Choroid plexus epithelial cell (primary cell): ENCODE measurements at regions not wholly inside any gene's neighbourhood (a gene's known extent, or its start where the extent isn't known, plus 50 kb on each side); places are given as distances from the start of the nearest gene placed in this dataset.
"Not testable (repeated sequence)": the region's sequence is repeated elsewhere in the genome, so short reads cannot be mapped to it uniquely, and the experiment has no call there.

Experiments
- DNase-seq: peaks from one replicate; pipeline ENCODE4 v3.0.0-alpha.2; 2010; ENCODE audit warnings: low read depth
- H3K4me3 ChIP-seq: 2 replicates; pipeline ENCODE4 v1.5.1; 2011; ENCODE audit warnings: low read depth, mild to moderate bottlenecking, control low read depth, low read length, moderate library complexity
- CTCF ChIP-seq: conservative IDR thresholded peaks from 2 replicates; pipeline ENCODE4 v1.5.1; 2011; ENCODE audit warnings: low read depth, mild to moderate bottlenecking, control low read depth, inconsistent platforms, low read length, moderate library complexity

GRCh38 chrX:133483771-133484170, 68.5 kb upstream of the GPC4 start:
- H3K4me3 ChIP-seq, DNase-seq: not testable (repeated sequence)

GRCh38 chrX:133482056-133482952, 67.0 kb upstream of the GPC4 start:
- no peak overlapping the region for H3K4me3 ChIP-seq
- no peak for TF ChIP-seq CTCF
- peak; percentile 31 for DNase-seq

- no peak for DNase-seq
- H3K4me3 ChIP-seq, result no peak overlapping the region
- no peak for TF ChIP-seq CTCF
These were observed 62.7 kb upstream of the GPC4 start for GRCh38 chrX:133477986-133478385.

GRCh38 chrX:133475953-133476352, 60.7 kb upstream of the GPC4 start:
- H3K4me3 ChIP-seq, result no peak overlapping the region
- no peak for DNase-seq
- no peak for TF ChIP-seq CTCF

- H3K4me3 ChIP-seq, result no peak overlapping the region
- DNase-seq, result no peak
- no peak for TF ChIP-seq CTCF
These were observed 60.2 kb upstream of the GPC4 start for GRCh38 chrX:133475521-133475920.

GRCh38 chrX:133474574-133474973, 59.3 kb upstream of the GPC4 start:
- no peak for DNase-seq
- H3K4me3 ChIP-seq, result no peak overlapping the region
- TF ChIP-seq CTCF, result no peak

- no peak overlapping the region for H3K4me3 ChIP-seq
- no peak for TF ChIP-seq CTCF
- DNase-seq, result no peak
These were observed 58.2 kb upstream of the GPC4 start for GRCh38 chrX:133473451-133473850.
